Mesenchymal stem cell (in vitro differentiated cells and primary cell): ENCODE measurements at regions not wholly inside any gene's neighbourhood (a gene's known extent, or its start where the extent isn't known, plus 50 kb on each side); places are given as distances from the start of the nearest gene placed in this dataset.

Source experiments
- DNase-seq: peaks from one replicate; pipeline ENCODE4 v3.0.0-alpha.2; 2013
- H2AFZ ChIP-seq: one replicate; pipeline ENCODE4 v1.6.1; 2013; ENCODE audit warnings: low read depth, mild to moderate bottlenecking, control low read depth, inconsistent platforms, low read length, moderate library complexity
- H2AK5ac ChIP-seq: 2 replicates; pipeline ENCODE4 v1.6.1; 2013; ENCODE audit warnings: low read length, moderate library complexity, mild to moderate bottlenecking, inconsistent platforms; ENCODE audit not compliant: severe bottlenecking
- H2BK120ac ChIP-seq: one replicate; pipeline ENCODE4 v1.6.1; 2013; ENCODE audit warnings: low read depth, mild to moderate bottlenecking, inconsistent platforms, low read length, moderate library complexity
- H2BK12ac ChIP-seq, 2 experiments: one replicate each; pipeline ENCODE4 v1.6.1; 2013; ENCODE audit warnings: inconsistent platforms in 2 of 2, low read length in 2 of 2, mild to moderate bottlenecking in 2 of 2, moderate library complexity in 2 of 2, control low read depth in 1 of 2
- H2BK15ac ChIP-seq: one replicate; pipeline ENCODE4 v1.6.1; 2013; ENCODE audit warnings: mild to moderate bottlenecking, low read depth, inconsistent platforms; ENCODE audit not compliant: poor library complexity, severe bottlenecking
- H2BK5ac ChIP-seq: 2 replicates; pipeline ENCODE4 v1.6.1; 2013; ENCODE audit warnings: low read depth, mild to moderate bottlenecking, low read length, control low read depth, inconsistent platforms; ENCODE audit not compliant: poor library complexity, severe bottlenecking
- H3K14ac ChIP-seq, 2 experiments: one replicate each; pipeline ENCODE4 v1.6.1; 2013; ENCODE audit warnings: inconsistent platforms in 2 of 2, low read length in 2 of 2, control low read depth in 1 of 2, mild to moderate bottlenecking in 1 of 2, moderate library complexity in 1 of 2
- H3K18ac ChIP-seq, 2 experiments: one replicate each; pipeline ENCODE4 v1.6.1; 2013; ENCODE audit warnings: inconsistent platforms in 2 of 2, low read length in 2 of 2, control low read depth in 1 of 2, low read depth in 1 of 2, mild to moderate bottlenecking in 1 of 2
- H3K23ac ChIP-seq, 2 experiments: one replicate each; pipeline ENCODE4 v1.6.1; 2013; ENCODE audit warnings: inconsistent platforms in 2 of 2, low read length in 2 of 2, mild to moderate bottlenecking in 2 of 2, moderate library complexity in 2 of 2, control low read depth in 1 of 2
- H3K27ac ChIP-seq: 2 replicates; pipeline ENCODE4 v1.5.1; 2013; ENCODE audit warnings: mild to moderate bottlenecking, moderate library complexity, low read length, control low read depth, inconsistent platforms; ENCODE audit not compliant: poor library complexity, severe bottlenecking
- H3K27me3 ChIP-seq, 2 experiments: 2 replicates each; pipeline versions ENCODE4 v1.6.1 to v1.7.0; 2013; ENCODE audit warnings: low read length in 2 of 2, mild to moderate bottlenecking in 2 of 2, moderate library complexity in 2 of 2, control low read depth in 1 of 2, inconsistent platforms in 1 of 2; ENCODE audit not compliant: control insufficient read depth in 1 of 2, insufficient read depth in 1 of 2
- H3K36me3 ChIP-seq, 2 experiments: 2 replicates each; pipeline versions ENCODE4 v1.6.1 to v1.7.0; 2013; ENCODE audit warnings: low read length in 2 of 2, control low read depth in 1 of 2, inconsistent platforms in 1 of 2, low read depth in 1 of 2, mild to moderate bottlenecking in 1 of 2; ENCODE audit not compliant: insufficient read depth in 2 of 2, control insufficient read depth in 1 of 2
- H3K4ac ChIP-seq, 2 experiments: one replicate each; pipeline ENCODE4 v1.6.1; 2013; ENCODE audit warnings: inconsistent platforms in 2 of 2, low read length in 2 of 2, mild to moderate bottlenecking in 2 of 2, moderate library complexity in 2 of 2, control low read depth in 1 of 2, low read depth in 1 of 2
- H3K4me1 ChIP-seq: 2 replicates; pipeline ENCODE4 v1.6.1; 2013; ENCODE audit warnings: low read depth, low read length, control low read depth; ENCODE audit not compliant: control insufficient read depth, insufficient read depth
- H3K4me2 ChIP-seq: 2 replicates; pipeline ENCODE4 v1.6.1; 2013; ENCODE audit warnings: low read length, mild to moderate bottlenecking, inconsistent platforms; ENCODE audit not compliant: poor library complexity, severe bottlenecking
- H3K4me3 ChIP-seq, 2 experiments: 2 replicates each; pipeline versions ENCODE4 v1.5.1 to v1.7.0; 2013; ENCODE audit warnings: low read length in 2 of 2, mild to moderate bottlenecking in 2 of 2, control low read depth in 1 of 2, low read depth in 1 of 2; ENCODE audit not compliant: insufficient read depth in 1 of 2
- H3K79me1 ChIP-seq: replicated peaks from 2 replicates; pipeline ENCODE4 v1.6.1; 2013; ENCODE audit warnings: mild to moderate bottlenecking, control low read depth, low read length, inconsistent platforms; ENCODE audit not compliant: poor library complexity, severe bottlenecking
- H3K9ac ChIP-seq: 2 replicates; pipeline ENCODE4 v1.7.0; 2013; ENCODE audit warnings: mild to moderate bottlenecking, low read length, moderate library complexity
- H3K9me3 ChIP-seq: 2 replicates; pipeline ENCODE4 v1.7.0; 2013; ENCODE audit warnings: mild to moderate bottlenecking, low read length; ENCODE audit not compliant: control insufficient read depth
- H4K8ac ChIP-seq: one replicate; pipeline ENCODE4 v1.6.1; 2013; ENCODE audit warnings: inconsistent platforms, mild to moderate bottlenecking, low read length, moderate library complexity
- H4K91ac ChIP-seq: one replicate; pipeline ENCODE4 v1.6.1; 2013; ENCODE audit warnings: mild to moderate bottlenecking, low read length, inconsistent platforms
- WGBS: methylation state at CpG from one replicate; pipeline ENCODE4 v1.1.7; 2013; ENCODE audit warnings: mixed read lengths; 5-methylcytosine and 5-hydroxymethylcytosine counted together

DNA sequence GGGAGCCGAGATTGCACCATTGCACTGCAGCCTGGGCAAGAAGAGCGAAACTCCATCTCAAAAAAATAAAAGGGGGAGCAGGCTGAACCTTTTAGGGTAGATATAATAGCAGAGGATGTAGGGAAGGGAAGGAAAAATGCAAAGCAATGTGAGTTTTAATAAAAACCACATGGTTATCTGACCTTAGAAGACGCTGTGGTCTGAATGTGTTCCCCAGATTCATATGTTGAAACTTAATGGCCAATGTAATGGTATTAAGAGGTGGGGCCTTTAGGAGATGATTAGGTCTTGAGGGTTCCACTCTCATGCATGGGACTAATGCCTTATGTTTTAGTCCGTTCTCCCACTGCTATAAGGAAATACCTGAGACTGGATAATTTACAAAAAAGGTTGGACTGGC lies 114.1 kb upstream of the STX18 start:
- H3K4ac ChIP-seq: no peak overlapping the region
- no peaks in the 10 kb centered on the region for H3K27me3 ChIP-seq
- no peak overlapping the region for H3K14ac ChIP-seq

GRCh38 chr4:4655011-4655410 lies 113.2 kb upstream of the STX18 start:
- no peak overlapping the region for H3K4me2 ChIP-seq
- no peak overlapping the region for H2AFZ ChIP-seq
- no peak overlapping the region for H3K23ac ChIP-seq
- no peak overlapping the region for H3K4me3 ChIP-seq
- 59% methylated on average over 2 of the region's 2 CpGs for WGBS
- H3K18ac ChIP-seq: no peak overlapping the region
- no peak overlapping the region for H3K14ac ChIP-seq
- H3K27me3 ChIP-seq: no peaks in the 10 kb centered on the region
- H2BK120ac ChIP-seq: no peak overlapping the region
- H3K9me3 ChIP-seq: peaks cover 5% of the 10 kb centered on the region
- no peak overlapping the region for H3K27ac ChIP-seq
- H2BK12ac ChIP-seq: no peak overlapping the region
- no peak overlapping the region for H3K4ac ChIP-seq
- no peak overlapping the region for H4K8ac ChIP-seq
- no peak overlapping the region for H3K9ac ChIP-seq
- H4K91ac ChIP-seq: no peak overlapping the region
- no peaks in the 10 kb centered on the region for H3K36me3 ChIP-seq
- H3K4me1 ChIP-seq: peaks cover 7% of the 10 kb centered on the region
- H2BK5ac ChIP-seq: no peak overlapping the region
- H2AK5ac ChIP-seq: no peak overlapping the region
- no peak for DNase-seq
- H2BK15ac ChIP-seq: no peak overlapping the region
- H3K79me1 ChIP-seq: no peaks in the 10 kb centered on the region

More for the DNA sequence above, 114.1 kb upstream of the STX18 start:
- no peak overlapping the region for H2BK15ac ChIP-seq
- H3K36me3 ChIP-seq: no peaks in the 10 kb centered on the region
- H3K4me1 ChIP-seq: peaks cover 10% of the 10 kb centered on the region
- no peak overlapping the region for H3K4me2 ChIP-seq
- no peak for DNase-seq
- H2AK5ac ChIP-seq: no peak overlapping the region
- H3K9me3 ChIP-seq: peaks cover 5% of the 10 kb centered on the region
- no peak overlapping the region for H2BK12ac ChIP-seq
- no peak overlapping the region for H4K91ac ChIP-seq
- no peak overlapping the region for H2BK120ac ChIP-seq
- H3K4me3 ChIP-seq: no peak overlapping the region
- no peak overlapping the region for H3K9ac ChIP-seq
- no peak overlapping the region for H3K23ac ChIP-seq
- no peak overlapping the region for H2BK5ac ChIP-seq
- H3K18ac ChIP-seq: no peak overlapping the region
- H3K79me1 ChIP-seq: no peaks in the 10 kb centered on the region
- no peak overlapping the region for H2AFZ ChIP-seq
- no peak overlapping the region for H4K8ac ChIP-seq
- WGBS: 96% methylated on average over 4 of the region's 4 CpGs
- no peak overlapping the region for H3K27ac ChIP-seq

GRCh38 chr4:4651811-4652755 lies 110.2 kb upstream of the STX18 start:
- H3K4me1 ChIP-seq: no peaks in the 10 kb centered on the region
- no peak overlapping the region for H3K27ac ChIP-seq
- no peak overlapping the region for H2AK5ac ChIP-seq
- H3K4ac ChIP-seq: no peak overlapping the region
- no peaks in the 10 kb centered on the region for H3K79me1 ChIP-seq
- H2AFZ ChIP-seq: no peak overlapping the region
- no peak overlapping the region for H3K4me3 ChIP-seq
- no peaks in the 10 kb centered on the region for H3K27me3 ChIP-seq
- H2BK15ac ChIP-seq: no peak overlapping the region
- DNase-seq: no peak
- WGBS: 74% methylated on average over 10 of the region's 12 CpGs
- H4K8ac ChIP-seq: no peak overlapping the region
- H3K9ac ChIP-seq: no peak overlapping the region
- no peak overlapping the region for H2BK5ac ChIP-seq
- H3K4me2 ChIP-seq: no peak overlapping the region
- no peak overlapping the region for H2BK120ac ChIP-seq
- H3K23ac ChIP-seq: no peak overlapping the region
- peaks cover 1% of the 10 kb centered on the region for H3K9me3 ChIP-seq
- no peak overlapping the region for H3K14ac ChIP-seq
- H3K18ac ChIP-seq: no peak overlapping the region
- no peak overlapping the region for H4K91ac ChIP-seq
- no peak overlapping the region for H2BK12ac ChIP-seq
- no peaks in the 10 kb centered on the region for H3K36me3 ChIP-seq

GRCh38 chr4:4647041-4647440 lies 105.2 kb upstream of the STX18 start:
- 93% methylated on average over 1 of the region's 1 CpG for WGBS
- Histone ChIP-seq H3K23ac (no peak overlapping the region), H3K4me3 (no peak overlapping the region), H4K91ac (no peak overlapping the region), H3K18ac (no peak overlapping the region), H2BK15ac (no peak overlapping the region), H3K27ac (no peak overlapping the region), H4K8ac (no peak overlapping the region), H3K4ac (no peak overlapping the region), H2AK5ac (no peak overlapping the region), H3K14ac (no peak overlapping the region), H2AFZ (no peak overlapping the region), H3K4me1 (peaks cover 1% of the 10 kb centered on the region), H2BK120ac (no peak overlapping the region), H3K79me1 (no peaks in the 10 kb centered on the region), H2BK5ac (no peak overlapping the region), H3K36me3 (no peaks in the 10 kb centered on the region), H3K27me3 (no peaks in the 10 kb centered on the region), H3K9me3 (peaks cover 5% of the 10 kb centered on the region), H3K9ac (no peak overlapping the region), H2BK12ac (no peak overlapping the region), H3K4me2 (no peak overlapping the region)
- no peak for DNase-seq
